Astrocyte of the cerebellum (primary cell): ENCODE measurements at regions not wholly inside any gene's neighbourhood (a gene's known extent, or its start where the extent isn't known, plus 50 kb on each side); places are given as distances from the start of the nearest gene placed in this dataset.

Experiments used
- DNase-seq: peaks from one replicate; pipeline ENCODE4 v3.0.0-alpha.2; 2011; ENCODE audit warnings: low read depth
- H3K4me3 ChIP-seq: 2 replicates; pipeline ENCODE4 v1.5.1; 2011; ENCODE audit warnings: mild to moderate bottlenecking, low read depth, low read length, moderate library complexity
- in situ Hi-C: cut with HindIII; loops from 2 replicates; pipeline ENCODE4 v1.10.0; 2017; ENCODE audit warnings: low sequenced_read_pairs
- TF ChIP-seq, protein P1 (sequence below): IDR thresholded peaks from 2 replicates; pipeline ENCODE4 v1.5.1; 2012; ENCODE audit warnings: low read length, low read depth, moderate library complexity, mild to moderate bottlenecking; ENCODE audit errors: missing control alignments

- H3K4me3 ChIP-seq: no peak overlapping the region
- TF ChIP-seq, protein P1, sequence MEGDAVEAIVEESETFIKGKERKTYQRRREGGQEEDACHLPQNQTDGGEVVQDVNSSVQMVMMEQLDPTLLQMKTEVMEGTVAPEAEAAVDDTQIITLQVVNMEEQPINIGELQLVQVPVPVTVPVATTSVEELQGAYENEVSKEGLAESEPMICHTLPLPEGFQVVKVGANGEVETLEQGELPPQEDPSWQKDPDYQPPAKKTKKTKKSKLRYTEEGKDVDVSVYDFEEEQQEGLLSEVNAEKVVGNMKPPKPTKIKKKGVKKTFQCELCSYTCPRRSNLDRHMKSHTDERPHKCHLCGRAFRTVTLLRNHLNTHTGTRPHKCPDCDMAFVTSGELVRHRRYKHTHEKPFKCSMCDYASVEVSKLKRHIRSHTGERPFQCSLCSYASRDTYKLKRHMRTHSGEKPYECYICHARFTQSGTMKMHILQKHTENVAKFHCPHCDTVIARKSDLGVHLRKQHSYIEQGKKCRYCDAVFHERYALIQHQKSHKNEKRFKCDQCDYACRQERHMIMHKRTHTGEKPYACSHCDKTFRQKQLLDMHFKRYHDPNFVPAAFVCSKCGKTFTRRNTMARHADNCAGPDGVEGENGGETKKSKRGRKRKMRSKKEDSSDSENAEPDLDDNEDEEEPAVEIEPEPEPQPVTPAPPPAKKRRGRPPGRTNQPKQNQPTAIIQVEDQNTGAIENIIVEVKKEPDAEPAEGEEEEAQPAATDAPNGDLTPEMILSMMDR: no peak
- no peak for DNase-seq
- in situ Hi-C loops: no loop called here
These were observed 332.2 kb upstream of the MTPN start for GRCh38 chr7:136309407-136309806.

- DNase-seq: no peak
- TF ChIP-seq, protein P1: no peak
- no peak overlapping the region for H3K4me3 ChIP-seq
- in situ Hi-C loops: no loop called here
These were observed 331.1 kb upstream of the MTPN start for GRCh38 chr7:136308230-136308629.

DNA sequence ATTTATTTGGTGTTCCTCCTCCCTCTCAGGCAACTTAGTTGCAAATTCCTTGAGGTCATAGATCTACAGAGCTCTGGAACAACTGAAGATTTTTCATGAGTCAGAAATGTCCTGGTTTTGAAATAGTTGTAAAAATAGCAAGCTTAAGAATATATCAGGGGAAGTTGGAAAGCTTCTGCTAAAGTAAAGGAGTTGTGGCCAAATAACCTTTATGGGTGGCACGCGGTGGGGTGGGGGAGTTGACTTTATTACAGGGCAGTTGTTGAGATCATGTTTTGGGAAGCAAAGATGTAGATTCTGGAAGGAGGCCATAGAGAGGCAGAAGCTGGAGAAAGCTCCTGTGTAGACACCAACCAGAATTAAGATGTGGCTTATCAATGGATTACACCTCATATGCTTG lies 326.0 kb upstream of the MTPN start:
- TF ChIP-seq, protein P1: no peak
- DNase-seq: no peak
- in situ Hi-C loops: no loop called here
- no peak overlapping the region for H3K4me3 ChIP-seq

- DNase-seq: no peak
- H3K4me3 ChIP-seq: no peak overlapping the region
- TF ChIP-seq, protein P1: no peak
- in situ Hi-C loops: no loop called here
These were observed 324.9 kb upstream of the MTPN start for GRCh38 chr7:136302049-136302448.

DNA sequence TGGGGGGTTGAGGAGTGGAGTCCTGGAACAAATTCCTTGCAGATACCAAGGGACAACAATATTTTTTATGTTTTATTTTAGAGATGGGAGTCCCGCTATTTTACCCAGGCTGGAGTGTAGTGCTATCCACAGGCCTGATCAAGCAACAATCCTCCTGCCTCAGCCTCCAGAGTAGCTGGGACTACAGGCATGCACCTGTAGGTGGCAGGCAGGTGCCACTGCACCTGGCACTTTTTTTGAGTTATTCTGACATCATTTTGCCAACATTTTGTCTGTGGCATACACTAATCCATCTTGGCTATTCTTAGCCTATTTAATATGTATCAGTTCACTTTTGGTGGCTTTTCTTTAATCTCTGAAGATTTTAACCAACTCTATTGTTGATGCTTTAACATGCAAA lies 317.8 kb upstream of the MTPN start:
- TF ChIP-seq, protein P1: no peak
- H3K4me3 ChIP-seq: no peak overlapping the region
- in situ Hi-C loops: no loop called here
- no peak for DNase-seq

DNA sequence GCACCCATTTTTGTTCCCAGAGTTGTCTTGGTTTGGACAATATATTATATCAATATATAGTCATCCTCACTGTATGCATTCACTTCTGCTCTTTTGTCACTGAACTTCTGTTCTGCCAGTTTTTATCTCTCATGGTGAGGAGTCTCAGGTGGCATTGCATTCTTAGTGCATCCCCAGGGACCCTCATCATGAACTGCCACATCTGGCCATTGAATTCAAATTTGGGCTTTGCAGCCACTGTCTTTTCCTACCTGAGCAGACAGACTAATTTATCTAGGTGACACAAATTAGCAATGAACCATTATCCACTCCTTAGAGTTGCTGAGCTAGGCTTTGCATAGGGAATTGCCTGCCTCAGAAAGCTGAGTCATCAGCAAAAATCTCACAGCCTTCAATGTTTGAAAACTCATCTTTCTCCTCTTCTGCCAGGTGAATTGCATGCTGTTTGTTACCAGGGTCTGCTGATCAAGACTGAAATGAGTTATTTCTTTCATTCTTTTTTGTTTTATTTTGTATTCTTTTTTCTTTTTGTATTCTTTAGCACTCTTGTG lies 316.8 kb upstream of the MTPN start:
- in situ Hi-C loops: no loop called here
- DNase-seq: no peak
- TF ChIP-seq, protein P1: no peak
- H3K4me3 ChIP-seq: no peak overlapping the region

- no peak overlapping the region for H3K4me3 ChIP-seq
- in situ Hi-C loops: no loop called here
- DNase-seq: no peak
- TF ChIP-seq, protein P1: no peak
These were observed 316.1 kb upstream of the MTPN start for GRCh38 chr7:136293272-136293671.
